T-helper 17 cell (primary cell): ENCODE measurements at regions not wholly inside any gene's neighbourhood (a gene's known extent, or its start where the extent isn't known, plus 50 kb on each side); places are given as distances from the start of the nearest gene placed in this dataset.
"Not testable (repeated sequence)": the region's sequence is repeated elsewhere in the genome, so short reads cannot be mapped to it uniquely, and the experiment has no call there.

Experiments
- ATAC-seq: fragments of 150-1000 bp; cut with Tn5 transposase; 2 replicates; pipeline ENCODE4 v1.10.0; 2021; ENCODE audit warnings: mild to moderate bottlenecking, moderate library complexity
- DNase-seq, 3 donors: peaks; one replicate each; pipeline versions ENCODE4 v3.0.0 to v3.0.0-alpha.2; 2020 to 2021
- H3K9me3 ChIP-seq: one replicate; pipeline ENCODE4 v1.7.0; 2013; ENCODE audit warnings: low read length, mild to moderate bottlenecking; ENCODE audit not compliant: control insufficient read depth, poor library complexity, severe bottlenecking
- H3K27ac Mint-ChIP-seq: one replicate; pipeline ENCODE4 v1.8.0; 2022; ENCODE audit warnings: mild to moderate bottlenecking, moderate library complexity, mixed read lengths
- H3K27me3 Mint-ChIP-seq: one replicate; pipeline ENCODE4 v1.8.0; 2022; ENCODE audit warnings: mixed read lengths
- H3K36me3 Mint-ChIP-seq: one replicate; pipeline ENCODE4 v1.8.0; 2022; ENCODE audit warnings: low read depth, mixed read lengths
- H3K4me1 Mint-ChIP-seq: one replicate; pipeline ENCODE4 v1.8.0; 2022; ENCODE audit warnings: mild to moderate bottlenecking, mixed read lengths
- H3K4me3 Mint-ChIP-seq: one replicate; pipeline ENCODE4 v1.8.0; 2022; ENCODE audit warnings: mild to moderate bottlenecking, moderate library complexity, mixed read lengths

GRCh38 chr2:237235383-237236095 lies 149.8 kb downstream of the COPS8 start:
- DNase-seq (no peak), ATAC-seq (no peak)
- H3K4me3 Mint-ChIP-seq: no peak overlapping the region
- H3K27ac Mint-ChIP-seq: no peak overlapping the region
- H3K9me3 ChIP-seq: no peaks in the 10 kb centered on the region
- peaks cover 2% of the 10 kb centered on the region for H3K36me3 Mint-ChIP-seq
- no peaks in the 10 kb centered on the region for H3K4me1 Mint-ChIP-seq
- H3K27me3 Mint-ChIP-seq: peaks cover 24% of the 10 kb centered on the region

- H3K27ac Mint-ChIP-seq: no peak overlapping the region
- DNase-seq (no peak), ATAC-seq (no peak)
- H3K27me3 Mint-ChIP-seq: peaks cover 23% of the 10 kb centered on the region
- no peaks in the 10 kb centered on the region for H3K4me1 Mint-ChIP-seq
- no peak overlapping the region for H3K4me3 Mint-ChIP-seq
- peaks cover 2% of the 10 kb centered on the region for H3K36me3 Mint-ChIP-seq
- no peaks in the 10 kb centered on the region for H3K9me3 ChIP-seq
Measured at GRCh38 chr2:237236188-237236587, 150.5 kb downstream of the COPS8 start.

- H3K4me3 Mint-ChIP-seq: no peak overlapping the region
- peaks cover 10% of the 10 kb centered on the region for H3K27me3 Mint-ChIP-seq
- no peak for DNase-seq
- no peaks in the 10 kb centered on the region for H3K4me1 Mint-ChIP-seq
- H3K36me3 Mint-ChIP-seq: no peaks in the 10 kb centered on the region
- H3K9me3 ChIP-seq: no peaks in the 10 kb centered on the region
- no peak for ATAC-seq
- no peak overlapping the region for H3K27ac Mint-ChIP-seq
Measured at GRCh38 chr2:237238249-237238648, 152.6 kb downstream of the COPS8 start.

GRCh38 chr2:237240252-237240651 lies 154.6 kb downstream of the COPS8 start:
- DNase-seq: no peak
- ATAC-seq: no peak
- H3K36me3 Mint-ChIP-seq: no peaks in the 10 kb centered on the region
- no peaks in the 10 kb centered on the region for H3K9me3 ChIP-seq
- H3K27me3 Mint-ChIP-seq: peaks cover 4% of the 10 kb centered on the region
- no peak overlapping the region for H3K4me3 Mint-ChIP-seq
- no peak overlapping the region for H3K27ac Mint-ChIP-seq
- no peaks in the 10 kb centered on the region for H3K4me1 Mint-ChIP-seq

GRCh38 chr2:237240868-237241267 lies 155.2 kb downstream of the COPS8 start:
- H3K4me3 Mint-ChIP-seq, H3K9me3 ChIP-seq, H3K27me3 Mint-ChIP-seq, H3K27ac Mint-ChIP-seq, DNase-seq, H3K36me3 Mint-ChIP-seq, H3K4me1 Mint-ChIP-seq, ATAC-seq: not testable (repeated sequence)

GRCh38 chr2:237242091-237242536 lies 156.4 kb downstream of the COPS8 start:
- H3K36me3 Mint-ChIP-seq: no peaks in the 10 kb centered on the region
- no peaks in the 10 kb centered on the region for H3K4me1 Mint-ChIP-seq
- no peak overlapping the region for H3K27ac Mint-ChIP-seq
- ATAC-seq (no peak), DNase-seq (no peak)
- H3K4me3 Mint-ChIP-seq: no peak overlapping the region
- no peaks in the 10 kb centered on the region for H3K27me3 Mint-ChIP-seq
- no peaks in the 10 kb centered on the region for H3K9me3 ChIP-seq

GRCh38 chr2:237243487-237243886 lies 157.8 kb downstream of the COPS8 start:
- no peaks in the 10 kb centered on the region for H3K9me3 ChIP-seq
- ATAC-seq (no peak), DNase-seq (no peak)
- Mint-ChIP-seq H3K27ac (no peak overlapping the region), H3K4me1 (no peaks in the 10 kb centered on the region), H3K36me3 (no peaks in the 10 kb centered on the region), H3K27me3 (peaks cover under 1% of the 10 kb centered on the region), H3K4me3 (no peak overlapping the region)

- Mint-ChIP-seq H3K27ac (no peak overlapping the region), H3K4me3 (no peak overlapping the region), H3K36me3 (no peaks in the 10 kb centered on the region), H3K4me1 (no peaks in the 10 kb centered on the region), H3K27me3 (peaks cover 7% of the 10 kb centered on the region)
- ATAC-seq: no peak
- no peak for DNase-seq
- H3K9me3 ChIP-seq: no peaks in the 10 kb centered on the region
Measured at GRCh38 chr2:237244178-237244577, 158.5 kb downstream of the COPS8 start.

GRCh38 chr2:237244976-237245646 lies 159.4 kb downstream of the COPS8 start:
- ATAC-seq (no peak), DNase-seq (no peak)
- Mint-ChIP-seq H3K27ac (no peak overlapping the region), H3K4me3 (no peak overlapping the region), H3K4me1 (no peaks in the 10 kb centered on the region), H3K27me3 (peaks cover 11% of the 10 kb centered on the region), H3K36me3 (no peaks in the 10 kb centered on the region)
- no peaks in the 10 kb centered on the region for H3K9me3 ChIP-seq

- Mint-ChIP-seq H3K4me1 (no peaks in the 10 kb centered on the region), H3K4me3 (no peak overlapping the region), H3K27me3 (peaks cover 33% of the 10 kb centered on the region), H3K36me3 (no peaks in the 10 kb centered on the region), H3K27ac (no peak overlapping the region)
- ATAC-seq (no peak), DNase-seq (no peak)
- no peaks in the 10 kb centered on the region for H3K9me3 ChIP-seq
Measured at GRCh38 chr2:237250599-237250998, 163.4 kb downstream of the COL6A3 start.

GRCh38 chr2:237251986-237252385 lies 162.0 kb downstream of the COL6A3 start:
- Mint-ChIP-seq H3K27ac (no peak overlapping the region), H3K4me1 (no peaks in the 10 kb centered on the region), H3K36me3 (no peaks in the 10 kb centered on the region), H3K27me3 (peaks cover 44% of the 10 kb centered on the region), H3K4me3 (no peak overlapping the region)
- ATAC-seq (no peak), DNase-seq (no peak)
- no peaks in the 10 kb centered on the region for H3K9me3 ChIP-seq

- Mint-ChIP-seq H3K27ac (no peak overlapping the region), H3K27me3 (peaks cover 52% of the 10 kb centered on the region), H3K4me3 (no peak overlapping the region), H3K4me1 (peaks cover 2% of the 10 kb centered on the region), H3K36me3 (no peaks in the 10 kb centered on the region)
- no peaks in the 10 kb centered on the region for H3K9me3 ChIP-seq
- ATAC-seq (no peak), DNase-seq (no peak)
Measured at GRCh38 chr2:237253046-237253702, 160.8 kb downstream of the COL6A3 start.

GRCh38 chr2:237254369-237254861 lies 159.5 kb downstream of the COL6A3 start:
- H3K27ac Mint-ChIP-seq: no peak overlapping the region
- peaks cover 50% of the 10 kb centered on the region for H3K27me3 Mint-ChIP-seq
- no peaks in the 10 kb centered on the region for H3K9me3 ChIP-seq
- no peak for ATAC-seq
- no peak overlapping the region for H3K4me3 Mint-ChIP-seq
- peaks cover 3% of the 10 kb centered on the region for H3K4me1 Mint-ChIP-seq
- DNase-seq: no peak
- no peaks in the 10 kb centered on the region for H3K36me3 Mint-ChIP-seq
